GM23338 (cell line): ENCODE measurements at regions not wholly inside any gene's neighbourhood (a gene's known extent, or its start where the extent isn't known, plus 50 kb on each side); places are given as distances from the start of the nearest gene placed in this dataset.

ENCODE experiments used
- ATAC-seq: fragments of 200-7000 bp; cut with Tn5 transposase; 3 replicates; pipeline ENCODE4 v1.9.1; 2020
- DNase-seq: peaks from one replicate; pipeline ENCODE4 v3.0.0-alpha.2; 2015; ENCODE audit warnings: low spot score
- H2AFZ ChIP-seq: fragments of 200-600 bp; sonication (generic); 2 replicates; pipeline ENCODE4 v1.8.0; 2016; ENCODE audit warnings: antibody characterized with exemption, mild to moderate bottlenecking, moderate library complexity
- H3F3A ChIP-seq: fragments of 200-600 bp; sonication (generic); replicated peaks from 2 replicates; pipeline ENCODE4 v1.8.0; 2017; ENCODE audit warnings: antibody characterized with exemption, mixed run types, low read depth
- H3K27ac ChIP-seq: fragments of 200-600 bp; sonication (generic); 2 replicates; pipeline ENCODE4 v1.6.1; 2016; ENCODE audit warnings: low read depth
- H3K27me3 ChIP-seq: fragments of 200-600 bp; sonication (generic); 2 replicates; pipeline ENCODE4 v1.8.0; 2016; ENCODE audit warnings: mild to moderate bottlenecking, mixed run types, moderate library complexity; ENCODE audit not compliant: insufficient read depth
- H3K36me3 ChIP-seq: fragments of 200-600 bp; sonication (generic); 2 replicates; pipeline ENCODE4 v1.8.0; 2016; ENCODE audit warnings: mild to moderate bottlenecking; ENCODE audit not compliant: insufficient read depth
- H3K4me1 ChIP-seq: fragments of 200-600 bp; sonication (generic); 2 replicates; pipeline ENCODE4 v1.8.0; 2016; ENCODE audit warnings: mild to moderate bottlenecking, moderate library complexity; ENCODE audit not compliant: insufficient read depth
- H3K4me2 ChIP-seq: fragments of 200-600 bp; sonication (generic); 2 replicates; pipeline ENCODE4 v1.7.1; 2017; ENCODE audit warnings: mixed run types
- H3K4me3 ChIP-seq: fragments of 200-600 bp; sonication (generic); 2 replicates; pipeline ENCODE4 v1.6.1; 2016; ENCODE audit warnings: mixed run types
- H3K79me2 ChIP-seq: fragments of 200-600 bp; sonication (generic); replicated peaks from 2 replicates; pipeline ENCODE4 v1.8.0; 2017; ENCODE audit warnings: mild to moderate bottlenecking; ENCODE audit not compliant: insufficient read depth
- H3K9me2 ChIP-seq: fragments of 200-600 bp; sonication (generic); 2 replicates; pipeline ENCODE4 v1.8.0; 2017; ENCODE audit not compliant: insufficient read depth
- H4K20me1 ChIP-seq: fragments of 200-600 bp; sonication (generic); replicated peaks from 2 replicates; pipeline ENCODE4 v1.8.0; 2017; ENCODE audit warnings: mild to moderate bottlenecking; ENCODE audit not compliant: insufficient read depth
- H3K27ac Mint-ChIP-seq: 2 replicates; pipeline ENCODE4 v1.8.0; 2020; ENCODE audit warnings: inconsistent platforms, mild to moderate bottlenecking, moderate library complexity, mixed read lengths
- H3K27me3 Mint-ChIP-seq: 3 replicates; pipeline ENCODE4 v1.8.0; 2022; ENCODE audit warnings: low read depth, mild to moderate bottlenecking, moderate library complexity, mixed read lengths, inconsistent platforms; ENCODE audit not compliant: insufficient read depth, poor library complexity
- H3K36me3 Mint-ChIP-seq: 3 replicates; pipeline ENCODE4 v1.8.0; 2021; ENCODE audit warnings: low read depth, mild to moderate bottlenecking, inconsistent platforms, moderate library complexity, mixed read lengths
- H3K4me1 Mint-ChIP-seq: 3 replicates; pipeline ENCODE4 v1.8.0; 2020; ENCODE audit warnings: mild to moderate bottlenecking, inconsistent platforms, mixed read lengths
- H3K4me3 Mint-ChIP-seq: 3 replicates; pipeline ENCODE4 v1.8.0; 2021; ENCODE audit warnings: moderate library complexity, mild to moderate bottlenecking, inconsistent platforms, mixed read lengths
- H3K9me3 Mint-ChIP-seq: 3 replicates; pipeline ENCODE4 v1.8.0; 2020; ENCODE audit warnings: moderate library complexity, mild to moderate bottlenecking, inconsistent platforms, mixed read lengths
- CREB1 ChIP-seq: fragments of 250-450 bp; sonication (Bioruptor Pico); IDR thresholded peaks from 2 replicates; pipeline ENCODE4 v1.5.0; 2020; ENCODE audit warnings: low read depth, mild to moderate bottlenecking, moderate library complexity
- EZH2 ChIP-seq: fragments of 200-600 bp; sonication (generic); IDR thresholded peaks from one replicate; pipeline ENCODE4 v1.8.0; 2017; ENCODE audit warnings: antibody characterized with exemption, mild to moderate bottlenecking, low read depth; ENCODE audit not compliant: unreplicated experiment
- EZH2phosphoT487 ChIP-seq: fragments of 200-600 bp; sonication (generic); IDR thresholded peaks from one replicate; pipeline ENCODE4 v1.8.1; 2018; ENCODE audit warnings: antibody characterized with exemption; ENCODE audit not compliant: unreplicated experiment
- JUNB ChIP-seq: IDR thresholded peaks from one replicate; pipeline ENCODE4 v1.6.1; 2016; ENCODE audit warnings: antibody characterized with exemption; ENCODE audit not compliant: unreplicated experiment
- NANOG ChIP-seq: IDR thresholded peaks from 2 replicates; pipeline ENCODE4 v1.6.1; 2016; ENCODE audit warnings: antibody characterized with exemption, borderline replicate concordance
- STAT1 ChIP-seq: IDR thresholded peaks from one replicate; pipeline ENCODE4 v1.6.1; 2016; ENCODE audit warnings: antibody characterized with exemption; ENCODE audit not compliant: unreplicated experiment
- ZNF114 ChIP-seq: fragments of 250-450 bp; sonication (Bioruptor Pico); IDR thresholded peaks from 2 replicates; pipeline ENCODE4 v1.5.0; 2020; ENCODE audit warnings: mild to moderate bottlenecking, moderate library complexity
- ZNF331 ChIP-seq: fragments of 250-450 bp; sonication (Bioruptor Pico); IDR thresholded peaks from 2 replicates; pipeline ENCODE4 v1.5.0; 2020; ENCODE audit warnings: low read depth, mild to moderate bottlenecking, moderate library complexity
- TF ChIP-seq, protein P1 (sequence below): IDR thresholded peaks from 2 replicates; pipeline ENCODE4 v1.6.1; 2016; ENCODE audit warnings: antibody characterized with exemption
- TF ChIP-seq, protein P2 (sequence below): IDR thresholded peaks from one replicate; pipeline ENCODE4 v1.6.1; 2018; ENCODE audit warnings: antibody characterized with exemption; ENCODE audit not compliant: unreplicated experiment
- TF ChIP-seq, protein P3 (sequence below), 2 experiments: fragments of 200-600 bp in 1 of 2; sonication (generic) in 1 of 2; conservative IDR thresholded peaks; 2 replicates each; pipeline versions ENCODE4 v1.5.1 to v1.6.1; 2016 to 2017; ENCODE audit warnings: antibody characterized with exemption in 2 of 2, low read depth in 2 of 2, mild to moderate bottlenecking in 2 of 2, moderate library complexity in 1 of 2

DNA sequence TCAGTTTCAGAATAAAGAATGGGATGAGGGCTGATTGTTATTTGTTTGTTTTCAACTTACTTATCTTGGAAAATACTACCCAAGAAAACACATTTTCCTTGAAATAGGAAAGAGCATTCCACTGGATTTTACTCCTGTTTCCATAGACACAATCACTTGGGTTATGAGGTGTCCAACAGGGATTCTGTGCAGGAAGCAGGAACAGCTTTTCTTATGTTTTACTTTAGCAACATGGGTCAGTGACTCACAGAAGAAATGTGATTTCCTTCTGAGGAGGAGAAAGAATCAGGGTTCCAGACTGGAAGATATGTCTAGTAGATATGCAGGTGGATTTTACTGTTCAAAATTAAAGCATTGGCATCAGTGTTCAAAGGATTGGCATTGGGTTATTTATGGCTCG, 180.8 kb upstream of the GPC6 start:
- no peak overlapping the region for H2AFZ ChIP-seq
- no peaks in the 10 kb centered on the region for H3K4me1 ChIP-seq
- no peak overlapping the region for H3K4me2 ChIP-seq
- no peaks in the 10 kb centered on the region for H3K36me3 ChIP-seq
- Mint-ChIP-seq H3K36me3 (no peaks in the 10 kb centered on the region), H3K4me1 (peaks cover 6% of the 10 kb centered on the region; the same call in 2 of the 3 replicates), H3K27ac (no peak overlapping the region), H3K27me3 (peaks cover 2% of the 10 kb centered on the region), H3K9me3 (no peaks in the 10 kb centered on the region), H3K4me3 (no peak overlapping the region)
- H3F3A ChIP-seq: no peaks in the 10 kb centered on the region
- DNase-seq (no peak), ATAC-seq (no peak)
- no peaks in the 10 kb centered on the region for H3K27me3 ChIP-seq
- H3K79me2 ChIP-seq: no peaks in the 10 kb centered on the region
- TF ChIP-seq ZNF114 (CRISPR knock-in tag) (no peak), JUNB (no peak), ZNF331 (CRISPR knock-in tag) (no peak), EZH2 (no peak), EZH2phosphoT487 (no peak), NANOG (no peak), CREB1 (CRISPR knock-in tag) (no peak)
- TF ChIP-seq, protein P1, sequence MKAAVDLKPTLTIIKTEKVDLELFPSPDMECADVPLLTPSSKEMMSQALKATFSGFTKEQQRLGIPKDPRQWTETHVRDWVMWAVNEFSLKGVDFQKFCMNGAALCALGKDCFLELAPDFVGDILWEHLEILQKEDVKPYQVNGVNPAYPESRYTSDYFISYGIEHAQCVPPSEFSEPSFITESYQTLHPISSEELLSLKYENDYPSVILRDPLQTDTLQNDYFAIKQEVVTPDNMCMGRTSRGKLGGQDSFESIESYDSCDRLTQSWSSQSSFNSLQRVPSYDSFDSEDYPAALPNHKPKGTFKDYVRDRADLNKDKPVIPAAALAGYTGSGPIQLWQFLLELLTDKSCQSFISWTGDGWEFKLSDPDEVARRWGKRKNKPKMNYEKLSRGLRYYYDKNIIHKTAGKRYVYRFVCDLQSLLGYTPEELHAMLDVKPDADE: no peak
- TF ChIP-seq, protein P2, sequence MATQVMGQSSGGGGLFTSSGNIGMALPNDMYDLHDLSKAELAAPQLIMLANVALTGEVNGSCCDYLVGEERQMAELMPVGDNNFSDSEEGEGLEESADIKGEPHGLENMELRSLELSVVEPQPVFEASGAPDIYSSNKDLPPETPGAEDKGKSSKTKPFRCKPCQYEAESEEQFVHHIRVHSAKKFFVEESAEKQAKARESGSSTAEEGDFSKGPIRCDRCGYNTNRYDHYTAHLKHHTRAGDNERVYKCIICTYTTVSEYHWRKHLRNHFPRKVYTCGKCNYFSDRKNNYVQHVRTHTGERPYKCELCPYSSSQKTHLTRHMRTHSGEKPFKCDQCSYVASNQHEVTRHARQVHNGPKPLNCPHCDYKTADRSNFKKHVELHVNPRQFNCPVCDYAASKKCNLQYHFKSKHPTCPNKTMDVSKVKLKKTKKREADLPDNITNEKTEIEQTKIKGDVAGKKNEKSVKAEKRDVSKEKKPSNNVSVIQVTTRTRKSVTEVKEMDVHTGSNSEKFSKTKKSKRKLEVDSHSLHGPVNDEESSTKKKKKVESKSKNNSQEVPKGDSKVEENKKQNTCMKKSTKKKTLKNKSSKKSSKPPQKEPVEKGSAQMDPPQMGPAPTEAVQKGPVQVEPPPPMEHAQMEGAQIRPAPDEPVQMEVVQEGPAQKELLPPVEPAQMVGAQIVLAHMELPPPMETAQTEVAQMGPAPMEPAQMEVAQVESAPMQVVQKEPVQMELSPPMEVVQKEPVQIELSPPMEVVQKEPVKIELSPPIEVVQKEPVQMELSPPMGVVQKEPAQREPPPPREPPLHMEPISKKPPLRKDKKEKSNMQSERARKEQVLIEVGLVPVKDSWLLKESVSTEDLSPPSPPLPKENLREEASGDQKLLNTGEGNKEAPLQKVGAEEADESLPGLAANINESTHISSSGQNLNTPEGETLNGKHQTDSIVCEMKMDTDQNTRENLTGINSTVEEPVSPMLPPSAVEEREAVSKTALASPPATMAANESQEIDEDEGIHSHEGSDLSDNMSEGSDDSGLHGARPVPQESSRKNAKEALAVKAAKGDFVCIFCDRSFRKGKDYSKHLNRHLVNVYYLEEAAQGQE: no peak
- no peaks in the 10 kb centered on the region for H4K20me1 ChIP-seq
- H3K27ac ChIP-seq: no peak overlapping the region
- peaks cover 5% of the 10 kb centered on the region; the same call in 1 of the 2 replicates for H3K9me2 ChIP-seq
- H3K4me3 ChIP-seq: no peak overlapping the region

GRCh38 chr13:93055233-93055632, 171.4 kb upstream of the GPC6 start:
- no peaks in the 10 kb centered on the region for H3K36me3 Mint-ChIP-seq
- H2AFZ ChIP-seq: no peak overlapping the region
- no peak for TF ChIP-seq JUNB
- TF ChIP-seq STAT1: no peak
- no peak for TF ChIP-seq NANOG
- TF ChIP-seq, protein P2: no peak
- no peak for TF ChIP-seq ZNF114 (CRISPR knock-in tag)
- TF ChIP-seq, protein P3, sequence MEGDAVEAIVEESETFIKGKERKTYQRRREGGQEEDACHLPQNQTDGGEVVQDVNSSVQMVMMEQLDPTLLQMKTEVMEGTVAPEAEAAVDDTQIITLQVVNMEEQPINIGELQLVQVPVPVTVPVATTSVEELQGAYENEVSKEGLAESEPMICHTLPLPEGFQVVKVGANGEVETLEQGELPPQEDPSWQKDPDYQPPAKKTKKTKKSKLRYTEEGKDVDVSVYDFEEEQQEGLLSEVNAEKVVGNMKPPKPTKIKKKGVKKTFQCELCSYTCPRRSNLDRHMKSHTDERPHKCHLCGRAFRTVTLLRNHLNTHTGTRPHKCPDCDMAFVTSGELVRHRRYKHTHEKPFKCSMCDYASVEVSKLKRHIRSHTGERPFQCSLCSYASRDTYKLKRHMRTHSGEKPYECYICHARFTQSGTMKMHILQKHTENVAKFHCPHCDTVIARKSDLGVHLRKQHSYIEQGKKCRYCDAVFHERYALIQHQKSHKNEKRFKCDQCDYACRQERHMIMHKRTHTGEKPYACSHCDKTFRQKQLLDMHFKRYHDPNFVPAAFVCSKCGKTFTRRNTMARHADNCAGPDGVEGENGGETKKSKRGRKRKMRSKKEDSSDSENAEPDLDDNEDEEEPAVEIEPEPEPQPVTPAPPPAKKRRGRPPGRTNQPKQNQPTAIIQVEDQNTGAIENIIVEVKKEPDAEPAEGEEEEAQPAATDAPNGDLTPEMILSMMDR (conservative IDR thresholded peaks at IDR 0.05; ENCODE audit: low read depth in 2 of 2): no peak
- TF ChIP-seq EZH2: no peak
- no peak for TF ChIP-seq EZH2phosphoT487
- TF ChIP-seq, protein P1: no peak

More at GRCh38 chr13:93055233-93055632, 171.4 kb upstream of the GPC6 start:
- no peaks in the 10 kb centered on the region for H3K27me3 ChIP-seq
- H3K27ac ChIP-seq: no peak overlapping the region
- H3K79me2 ChIP-seq: no peaks in the 10 kb centered on the region
- no peak overlapping the region for H3K4me3 Mint-ChIP-seq
- no peak overlapping the region for H3K4me2 ChIP-seq
- H3K4me1 Mint-ChIP-seq: no peaks in the 10 kb centered on the region
- H3K4me3 ChIP-seq: no peak overlapping the region
- no peaks in the 10 kb centered on the region for H4K20me1 ChIP-seq
- no peaks in the 10 kb centered on the region for H3K36me3 ChIP-seq
- no peak overlapping the region for H3K27ac Mint-ChIP-seq
- H3K4me1 ChIP-seq: no peaks in the 10 kb centered on the region
- H3F3A ChIP-seq: no peaks in the 10 kb centered on the region
- no peaks in the 10 kb centered on the region for H3K9me3 Mint-ChIP-seq
- no peaks in the 10 kb centered on the region for H3K27me3 Mint-ChIP-seq
- DNase-seq: no peak
- no peak for ATAC-seq
- no peaks in the 10 kb centered on the region for H3K9me2 ChIP-seq
